ENCODE measurements at regions not wholly inside any gene's neighbourhood (a gene's known extent, or its start where the extent isn't known, plus 50 kb on each side); places are given as distances from the start of the nearest gene placed in this dataset.

- no peak for DNase-seq (ENCODE audit: low read depth in 2 of 2)
Measured at GRCh38 chr6:109315341-109316110, 66.7 kb downstream of the CD164 start.

- no peak for DNase-seq (ENCODE audit: low read depth in 2 of 2)
Measured at GRCh38 chr6:109314313-109314712, 68.0 kb downstream of the CD164 start.

DNA sequence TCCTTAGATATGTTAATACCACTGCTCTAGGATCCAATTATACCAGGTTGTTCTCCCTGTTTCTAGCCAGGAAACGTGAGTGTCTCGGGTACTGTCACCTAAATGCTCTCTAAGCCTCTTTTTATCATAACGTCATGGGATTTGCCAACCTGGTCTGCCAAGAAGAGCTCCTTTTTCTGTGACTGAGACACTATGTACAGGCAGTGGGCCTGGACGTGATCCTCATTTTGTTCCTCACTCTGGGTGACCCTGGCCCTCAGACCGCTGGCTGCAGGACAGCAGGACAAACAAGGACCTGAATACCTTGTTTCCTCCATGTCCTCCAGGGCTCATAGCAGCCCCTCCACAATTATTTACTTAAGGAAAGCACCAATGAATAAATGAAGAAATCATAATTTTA, 69.1 kb downstream of the CD164 start:
- DNase-seq (ENCODE audit: low read depth in 2 of 2) = no peak

DNA sequence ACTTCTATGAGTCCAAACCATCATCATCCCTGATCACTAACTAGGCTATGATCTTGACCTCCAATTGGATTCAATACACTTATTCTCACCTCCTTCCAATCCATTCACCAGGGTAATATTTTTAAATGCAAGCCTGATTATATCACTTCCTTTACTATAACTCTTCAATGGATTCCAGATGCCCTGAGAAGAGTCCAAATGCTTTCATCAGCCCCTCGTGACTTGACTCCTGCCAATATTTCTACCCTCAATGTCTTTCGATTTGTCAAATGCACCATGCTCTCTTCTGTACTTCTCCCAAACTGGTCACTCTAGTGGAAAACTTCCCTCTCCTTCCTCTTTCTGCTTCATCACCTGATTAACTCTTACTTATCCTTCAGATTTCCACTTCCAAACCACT, 70.8 kb downstream of the CD164 start:
- DNase-seq (ENCODE audit: low read depth in 2 of 2) = no peak

DNA sequence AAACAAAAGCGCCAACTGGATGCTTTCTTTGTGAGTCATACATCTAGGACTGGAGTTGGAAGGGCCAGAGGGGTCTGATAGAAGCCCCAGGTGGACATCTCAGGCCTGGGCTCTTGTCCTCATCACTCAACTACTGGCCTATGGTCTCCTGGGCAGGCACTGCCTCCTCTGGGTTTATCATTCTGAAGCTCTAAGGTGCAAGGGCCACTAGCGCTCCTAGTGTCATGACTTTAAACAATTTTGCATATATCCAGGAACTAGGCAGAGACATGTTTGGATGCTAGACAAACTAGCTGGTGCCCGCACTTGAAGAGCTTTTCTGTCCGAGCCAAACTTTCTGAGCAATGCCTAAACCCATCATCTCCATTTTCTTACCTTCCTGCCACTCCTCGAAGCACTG, 72.3 kb downstream of the CD164 start:
- DNase-seq (ENCODE audit: low read depth in 2 of 2) = no peak

DNA sequence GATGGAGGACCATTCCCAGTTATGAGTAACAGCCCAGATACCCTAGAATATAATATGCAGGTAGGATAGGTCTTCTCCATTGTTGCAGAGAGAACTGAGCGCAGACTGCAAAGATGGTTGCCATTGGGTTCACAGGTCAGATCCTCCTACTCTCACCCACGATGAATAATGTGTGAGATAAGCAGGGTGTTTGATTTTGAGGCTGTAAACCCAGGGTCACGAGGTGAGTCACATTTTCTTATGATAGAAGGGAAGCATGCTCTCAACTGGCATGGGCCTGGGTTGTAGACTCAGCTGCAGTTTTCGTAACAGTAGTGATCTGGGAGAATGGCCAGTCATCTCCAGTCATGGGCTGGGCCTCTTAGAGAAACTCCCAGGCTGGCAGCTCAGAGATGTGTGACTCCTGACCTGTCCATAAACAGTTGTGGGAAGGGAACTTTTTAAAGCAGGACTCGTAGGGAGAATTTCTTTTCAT, 74.2 kb downstream of the CD164 start:
- peak in 1 of 2 donors; percentile 6 for DNase-seq (ENCODE audit: low read depth in 2 of 2)

- DNase-seq (ENCODE audit: low read depth in 2 of 2) = no peak
Measured at GRCh38 chr6:109306733-109307132, 75.5 kb downstream of the CD164 start.

GRCh38 chr6:109305028-109305427, 77.2 kb downstream of the CD164 start:
- DNase-seq (ENCODE audit: low read depth in 2 of 2) = no peak

DNA sequence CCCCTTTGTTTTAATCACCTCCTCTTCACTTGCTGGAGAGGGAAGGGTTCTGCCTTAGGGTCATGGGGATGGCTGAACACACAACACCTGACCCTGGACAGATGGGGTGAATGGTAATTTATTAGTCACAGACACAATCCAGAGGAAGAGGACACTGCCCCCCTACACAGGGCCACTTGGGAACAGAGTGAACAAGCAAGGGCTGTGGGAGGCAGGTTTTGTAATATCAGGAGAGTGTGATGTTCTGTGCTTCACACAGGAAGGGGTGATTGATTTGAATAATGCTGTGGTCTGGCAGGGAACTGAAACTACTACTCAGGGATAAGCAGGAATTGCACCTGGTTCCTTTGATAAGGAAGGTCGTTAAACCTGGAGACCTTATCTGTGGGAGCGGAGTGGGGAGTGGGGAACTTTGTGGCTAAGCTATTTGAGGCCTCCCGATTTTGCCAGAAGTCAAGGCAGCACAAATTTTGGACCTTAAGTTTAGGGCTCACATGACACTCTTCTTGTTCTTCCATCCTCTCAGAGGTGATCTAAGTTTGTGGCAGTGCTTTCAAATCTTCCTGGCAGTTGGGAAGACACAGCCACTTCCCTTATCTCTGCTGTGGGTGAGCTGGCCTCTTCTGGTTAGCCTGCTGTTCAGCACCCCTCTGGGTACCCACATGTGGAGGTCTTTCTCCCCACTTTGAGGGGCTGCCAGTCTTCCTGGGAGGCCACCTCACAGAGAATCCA, 77.8 kb downstream of the CD164 start:
- DNase-seq (ENCODE audit: low read depth in 2 of 2) = no peak

- DNase-seq (ENCODE audit: low read depth in 2 of 2) = no peak
Measured at GRCh38 chr6:109303640-109304283, 78.5 kb downstream of the CD164 start.

DNA sequence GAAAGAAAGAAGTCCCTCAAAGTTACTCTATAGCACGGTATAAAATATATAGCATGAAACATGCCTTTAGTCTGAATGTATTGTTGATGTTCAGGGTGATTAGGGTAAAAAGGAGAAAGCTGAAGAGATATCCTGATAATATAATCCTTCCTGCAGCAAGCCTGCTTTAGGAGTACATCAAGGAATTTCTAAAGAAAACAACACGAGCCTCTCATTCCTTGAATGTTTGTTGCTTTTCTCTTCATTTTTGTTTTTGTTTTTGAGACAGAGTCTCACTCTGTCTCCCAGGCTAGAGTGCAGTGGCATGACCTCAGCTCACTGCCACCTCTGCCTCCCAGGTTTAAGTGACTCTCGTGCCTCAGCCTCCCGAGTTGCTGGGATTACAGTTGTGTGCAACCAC, 79.1 kb downstream of the CD164 start:
- no peak for DNase-seq (ENCODE audit: low read depth in 2 of 2)

GRCh38 chr6:109302176-109302575, 80.1 kb downstream of the CD164 start:
- DNase-seq (ENCODE audit: low read depth in 2 of 2) = no peak

GRCh38 chr6:109301418-109301817, 80.8 kb downstream of the CD164 start:
- DNase-seq (ENCODE audit: low read depth in 2 of 2) = no peak

DNA sequence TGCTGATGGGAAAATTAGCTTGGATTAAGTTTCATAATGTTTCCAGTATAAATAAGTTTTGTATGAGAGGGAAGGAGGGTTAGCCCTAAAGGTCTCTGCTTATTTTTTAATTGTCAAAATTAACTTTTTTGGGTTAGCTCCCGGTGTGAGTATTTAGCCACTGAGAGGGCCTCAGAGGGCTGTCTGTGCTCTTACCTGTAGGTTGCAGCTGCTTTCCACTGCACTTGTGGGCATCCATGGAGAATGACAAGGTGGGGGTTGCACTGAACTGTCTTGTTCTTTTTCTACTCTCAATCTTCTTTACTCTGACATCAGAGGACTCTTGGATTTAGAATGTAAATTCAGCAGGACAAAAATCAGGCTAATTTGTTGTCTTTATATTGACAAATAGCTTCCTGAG, 81.4 kb downstream of the CD164 start:
- DNase-seq (ENCODE audit: low read depth in 2 of 2) = no peak

GRCh38 chr6:109299776-109300564, 82.3 kb downstream of the CD164 start:
- DNase-seq (ENCODE audit: low read depth in 2 of 2) = no peak

GRCh38 chr6:109299265-109299607, 83.0 kb downstream of the CD164 start:
- no peak for DNase-seq (ENCODE audit: low read depth in 2 of 2)

- DNase-seq (ENCODE audit: low read depth in 2 of 2) = no peak
Measured at GRCh38 chr6:109298605-109299264, 83.5 kb downstream of the CD164 start.

- no peak for DNase-seq (ENCODE audit: low read depth in 2 of 2)
Measured at GRCh38 chr6:109297406-109298110, 84.7 kb downstream of the CD164 start.

GRCh38 chr6:109296971-109297372, 85.3 kb downstream of the CD164 start:
- no peak for DNase-seq (ENCODE audit: low read depth in 2 of 2)

- DNase-seq (ENCODE audit: low read depth in 2 of 2) = no peak
Measured at GRCh38 chr6:109296452-109296851, 85.8 kb downstream of the CD164 start.

DNA sequence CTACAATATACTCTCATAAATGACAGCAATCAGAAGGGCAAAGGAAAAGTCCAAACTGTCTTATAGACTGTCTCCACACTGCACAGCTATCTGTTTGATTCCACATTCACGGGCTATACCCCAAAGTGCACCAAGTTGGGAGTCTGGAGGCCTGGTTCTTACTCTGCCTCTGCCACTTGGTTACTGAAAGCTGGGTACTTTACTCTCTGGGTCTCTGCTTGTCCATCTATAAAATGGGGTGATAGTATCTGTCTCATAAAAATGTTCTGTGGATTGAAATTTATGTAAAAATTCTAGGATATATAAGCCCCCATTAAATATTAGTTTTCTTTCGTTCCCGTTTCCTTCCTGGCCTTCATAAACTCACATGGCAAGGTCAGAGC, 86.5 kb downstream of the CD164 start:
- no peak for DNase-seq (ENCODE audit: low read depth in 2 of 2)
